ENCODE measurements at regions not wholly inside any gene's neighbourhood (a gene's known extent, or its start where the extent isn't known, plus 50 kb on each side); places are given as distances from the start of the nearest gene placed in this dataset.

- DNase-seq (ENCODE audit: low spot score) = no peak
- 64% methylated on average over 2 of the region's 2 CpGs for WGBS
Measured at GRCh38 chr19:31545777-31546176, 196.5 kb upstream of the TSHZ3 start.

GRCh38 chr19:31546205-31546960, 197.1 kb upstream of the TSHZ3 start:
- WGBS = 76% methylated on average over 9 of the region's 9 CpGs
- TF ChIP-seq JUND (IDR thresholded peaks at IDR 0.05) (no peak), EGR1 (IDR thresholded peaks at IDR 0.05; ENCODE audit: low read depth in 2 of 2) (no peak), NR2F2 (IDR thresholded peaks at IDR 0.05) (no peak), SP1 (IDR thresholded peaks at IDR 0.05) (no peak)

More at GRCh38 chr19:31545777-31546176, 196.5 kb upstream of the TSHZ3 start:
- H3K9me3 ChIP-seq (ENCODE audit: control insufficient read depth in 4 of 4, low read length in 3 of 4) = peaks cover 0 to 6% (median 0%) of the 10 kb centered on the region in 4 donors
- H3K27ac ChIP-seq (ENCODE audit: low read depth in 1 of 2, low read length in 2 of 2) = no peak overlapping the region
- no peaks in the 10 kb centered on the region for H3K4me1 ChIP-seq (ENCODE audit: control insufficient read depth in 4 of 4, insufficient read depth in 4 of 4, low read length in 3 of 4)
- no peak overlapping the region for H3K9ac ChIP-seq (ENCODE audit: low read depth in 1 of 2, low read length in 2 of 2)
- no peaks in the 10 kb centered on the region for H3K36me3 ChIP-seq (ENCODE audit: control insufficient read depth in 4 of 4, insufficient read depth in 3 of 4, low read depth in 1 of 4, low read length in 3 of 4)
- no peak overlapping the region for H3K4me3 ChIP-seq (ENCODE audit: low read depth in 1 of 3, low read length in 3 of 3)
- H3K27me3 ChIP-seq (ENCODE audit: control insufficient read depth in 4 of 4, insufficient read depth in 4 of 4, low read length in 3 of 4) = peaks cover 0 to 3% (median 0%) of the 10 kb centered on the region in 4 donors
- TF ChIP-seq SP1 (IDR thresholded peaks at IDR 0.05) (no peak), HNF4G (IDR thresholded peaks at IDR 0.05) (no peak), CTCF (IDR thresholded peaks at IDR 0.05; ENCODE audit: low read depth, low read length, missing input control) (no peak), YY1 (IDR thresholded peaks at IDR 0.05) (no peak), HNF4A (conservative IDR thresholded peaks at IDR 0.05) (no peak), EGR1 (IDR thresholded peaks at IDR 0.05; ENCODE audit: low read depth in 2 of 2) (no peak), ATF3 (IDR thresholded peaks at IDR 0.05) (no peak), NR2F2 (IDR thresholded peaks at IDR 0.05) (no peak)

GRCh38 chr19:31548941-31549340, 199.7 kb upstream of the TSHZ3 start:
- H3K36me3 ChIP-seq (ENCODE audit: control insufficient read depth in 4 of 4, insufficient read depth in 3 of 4, low read depth in 1 of 4, low read length in 3 of 4) = no peaks in the 10 kb centered on the region
- TF ChIP-seq YY1 (IDR thresholded peaks at IDR 0.05) (no peak), FOXA2 (IDR thresholded peaks at IDR 0.05) (no peak), RAD21 (IDR thresholded peaks at IDR 0.05) (peak; percentile 60 to 72), MAX (IDR thresholded peaks at IDR 0.05) (no peak), CTCF (IDR thresholded peaks at IDR 0.05; ENCODE audit: low read depth, low read length, missing input control) (peak; percentile 40)
- H3K4me1 ChIP-seq (ENCODE audit: control insufficient read depth in 4 of 4, insufficient read depth in 4 of 4, low read length in 3 of 4) = no peaks in the 10 kb centered on the region
- H3K27ac ChIP-seq (ENCODE audit: low read depth in 1 of 2, low read length in 2 of 2) = no peak overlapping the region
- peaks cover 0 to 4% (median 1%) of the 10 kb centered on the region in 4 donors for H3K27me3 ChIP-seq (ENCODE audit: control insufficient read depth in 4 of 4, insufficient read depth in 4 of 4, low read length in 3 of 4)
- peaks cover 0 to 6% (median 0%) of the 10 kb centered on the region in 4 donors for H3K9me3 ChIP-seq (ENCODE audit: control insufficient read depth in 4 of 4, low read length in 3 of 4)
- WGBS = 66% methylated on average over 4 of the region's 4 CpGs
- no peak overlapping the region for H3K9ac ChIP-seq (ENCODE audit: low read depth in 1 of 2, low read length in 2 of 2)
- H3K4me3 ChIP-seq (ENCODE audit: low read depth in 1 of 3, low read length in 3 of 3) = no peak overlapping the region
- DNase-seq (ENCODE audit: low spot score) = no peak

More at GRCh38 chr19:31546205-31546960, 197.1 kb upstream of the TSHZ3 start:
- Histone ChIP-seq H3K9ac (ENCODE audit: low read depth in 1 of 2, low read length in 2 of 2) (no peak overlapping the region), H3K27me3 (ENCODE audit: control insufficient read depth in 4 of 4, insufficient read depth in 4 of 4, low read length in 3 of 4) (peaks cover 0 to 3% (median 0%) of the 10 kb centered on the region in 4 donors), H3K4me3 (ENCODE audit: low read depth in 1 of 3, low read length in 3 of 3) (no peak overlapping the region), H3K27ac (ENCODE audit: low read depth in 1 of 2, low read length in 2 of 2) (no peak overlapping the region), H3K9me3 (ENCODE audit: control insufficient read depth in 4 of 4, low read length in 3 of 4) (peaks cover 0 to 6% (median 0%) of the 10 kb centered on the region in 4 donors), H3K4me1 (ENCODE audit: control insufficient read depth in 4 of 4, insufficient read depth in 4 of 4, low read length in 3 of 4) (no peaks in the 10 kb centered on the region), H3K36me3 (ENCODE audit: control insufficient read depth in 4 of 4, insufficient read depth in 3 of 4, low read depth in 1 of 4, low read length in 3 of 4) (no peaks in the 10 kb centered on the region)
- DNase-seq (ENCODE audit: low spot score) = no peak
